Left colon (tissue), 2 donors: ENCODE measurements at regions not wholly inside any gene's neighbourhood (a gene's known extent, or its start where the extent isn't known, plus 50 kb on each side); places are given as distances from the start of the nearest gene placed in this dataset.

Experiments
- ATAC-seq: fragments of 200-7000 bp; cut with Tn5 transposase; one replicate; pipeline ENCODE4 v1.9.1; 2020; ENCODE audit warnings: mild to moderate bottlenecking, moderate library complexity
- DNase-seq, 2 donors: peaks; one replicate each; pipeline ENCODE4 v3.0.0-alpha.2; 2020
- intact Hi-C, 2 donors: fragments of 100-400 bp; cut with DNase I in 1 of 2; cut with micrococcal nuclease in 1 of 2; formaldehyde crosslinking; loops; one replicate each; pipeline versions ENCODE4 v1.11.2 to v1.14.0; 2022; cut with DNase I, micrococcal nuclease
- donor health status: DM: no; HTN: no; CAD: no.
- donor health status: DM: yes; HTN: yes; CAD: no.

DNA sequence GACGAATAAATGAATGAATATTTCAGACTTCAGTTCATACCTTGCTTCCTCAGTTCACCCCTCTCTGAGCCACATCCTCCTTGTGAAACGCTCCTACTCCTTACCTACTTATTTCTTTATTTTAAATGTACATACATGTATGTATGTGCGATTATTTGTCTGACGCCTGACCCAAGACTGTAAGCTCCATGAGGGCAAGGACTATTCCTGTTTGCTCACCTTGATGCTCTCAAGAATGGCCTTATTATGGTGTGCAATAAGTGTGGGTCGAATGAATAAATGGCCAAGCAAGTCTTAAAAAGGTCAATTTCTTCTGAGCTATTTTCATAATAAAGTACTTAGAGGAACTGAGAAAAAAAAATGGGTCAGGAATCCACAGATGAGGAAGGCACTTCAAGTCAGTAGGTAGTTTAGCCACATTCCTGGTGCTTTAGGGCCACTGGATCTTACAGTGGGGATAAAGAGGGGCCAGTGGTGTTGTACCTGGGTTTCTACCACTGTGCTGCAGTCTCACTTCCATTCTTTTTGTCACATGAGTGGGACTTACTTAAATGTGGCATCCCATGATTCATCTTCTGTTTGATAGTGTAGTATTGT lies 74.7 kb downstream of the SDC1 start:
- intact Hi-C loops = no loop called here
- DNase-seq (no peak), ATAC-seq (no peak)

DNA sequence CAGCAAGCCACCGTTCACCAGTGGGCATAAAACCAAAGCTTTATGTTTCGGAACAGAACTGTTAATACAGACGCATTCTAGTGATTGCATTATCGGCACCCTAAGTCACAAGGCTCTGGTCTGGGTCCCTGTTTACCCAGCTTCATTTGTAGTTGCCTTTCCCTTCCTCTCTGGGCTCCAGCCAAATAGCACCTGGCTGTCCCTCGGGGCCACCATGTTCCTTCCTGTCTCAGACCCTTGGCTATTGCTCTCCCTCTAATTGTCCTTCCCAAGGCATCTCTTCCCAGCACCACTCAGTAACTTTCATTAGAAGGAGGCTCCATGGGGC lies 75.3 kb downstream of the SDC1 start:
- intact Hi-C loops = no loop called here
- no peak for DNase-seq
- ATAC-seq = no peak

DNA sequence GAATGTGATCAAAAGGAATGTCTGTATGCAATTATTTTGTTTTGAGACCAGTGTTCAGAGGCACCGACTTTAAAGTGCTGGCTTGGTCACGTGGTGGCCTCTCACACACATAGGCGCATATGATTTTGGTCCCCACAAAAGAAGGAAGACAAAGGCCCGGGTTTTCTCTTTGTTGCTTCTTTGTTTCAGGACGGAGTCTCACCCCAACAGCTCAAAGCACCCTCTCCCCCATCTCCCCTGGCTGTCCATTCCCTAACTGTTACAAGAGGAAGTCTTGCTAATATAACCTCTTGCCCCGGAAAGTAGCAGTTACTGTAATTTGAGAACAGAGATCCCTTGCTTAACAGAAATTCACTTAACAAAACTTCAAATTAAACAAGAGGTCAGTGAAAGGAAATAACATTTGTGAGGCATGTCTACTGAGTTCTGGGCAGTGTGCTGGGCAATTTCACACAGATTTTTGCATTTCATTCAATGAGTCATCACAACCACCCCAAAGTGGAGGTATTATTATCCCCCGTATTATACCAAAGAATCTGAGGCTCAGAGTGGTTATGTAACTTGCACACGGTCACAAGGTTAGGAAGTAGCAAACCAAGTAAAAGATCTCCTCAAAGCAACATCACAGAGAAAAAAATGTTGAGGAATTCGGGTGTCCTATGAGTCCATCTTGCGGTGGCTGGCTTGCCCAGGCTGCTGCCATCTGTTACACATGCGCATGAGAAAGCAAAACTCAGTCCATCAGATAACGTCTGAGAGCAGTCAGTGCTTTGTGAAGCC lies 75.8 kb downstream of the SDC1 start:
- ATAC-seq (no peak), DNase-seq (no peak)
- intact Hi-C loops = no loop called here

DNA sequence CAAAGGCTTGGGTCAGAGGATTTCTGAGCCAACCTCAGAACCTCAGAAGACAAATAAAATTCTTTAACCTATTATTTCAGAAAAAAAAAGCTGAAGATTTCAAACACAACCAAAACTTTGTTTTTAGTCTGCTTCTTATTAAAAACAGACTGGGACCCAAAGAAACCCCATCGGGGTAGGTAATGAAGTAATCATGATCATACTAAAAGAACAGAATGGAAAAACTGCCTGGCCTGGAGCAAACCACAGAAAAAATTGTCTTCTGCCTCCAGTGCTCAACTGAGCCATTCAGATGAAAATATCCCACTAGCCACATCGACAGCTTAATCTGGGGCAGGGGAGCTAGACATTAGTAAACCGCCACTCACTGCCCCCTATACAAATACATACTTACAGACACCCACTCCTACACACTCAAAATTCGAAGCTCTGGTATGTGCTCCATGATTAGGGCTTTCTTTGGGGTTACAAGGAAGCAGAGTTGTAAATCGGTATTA lies 76.5 kb downstream of the SDC1 start:
- intact Hi-C loops = no loop called here
- no peak for ATAC-seq
- no peak for DNase-seq

DNA sequence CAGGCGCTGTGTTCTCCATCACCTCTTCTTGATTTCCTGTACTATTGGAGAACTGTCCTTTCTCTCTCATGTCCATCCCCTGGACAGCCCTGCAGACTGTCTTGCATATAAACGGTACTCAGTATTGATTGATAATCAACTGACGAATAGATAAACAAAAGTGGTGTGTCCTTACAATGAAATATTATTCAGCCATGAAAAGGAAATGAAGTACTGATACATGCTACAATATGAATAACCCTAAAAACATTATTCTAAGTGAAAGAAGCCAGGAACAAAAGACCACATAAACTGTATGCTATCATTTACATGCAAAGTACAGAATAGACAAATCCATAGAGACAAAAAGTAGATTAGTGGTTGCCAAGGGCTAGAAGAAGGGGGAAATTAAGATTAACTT lies 77.6 kb downstream of the SDC1 start:
- intact Hi-C loops = no loop called here
- ATAC-seq = no peak

DNA sequence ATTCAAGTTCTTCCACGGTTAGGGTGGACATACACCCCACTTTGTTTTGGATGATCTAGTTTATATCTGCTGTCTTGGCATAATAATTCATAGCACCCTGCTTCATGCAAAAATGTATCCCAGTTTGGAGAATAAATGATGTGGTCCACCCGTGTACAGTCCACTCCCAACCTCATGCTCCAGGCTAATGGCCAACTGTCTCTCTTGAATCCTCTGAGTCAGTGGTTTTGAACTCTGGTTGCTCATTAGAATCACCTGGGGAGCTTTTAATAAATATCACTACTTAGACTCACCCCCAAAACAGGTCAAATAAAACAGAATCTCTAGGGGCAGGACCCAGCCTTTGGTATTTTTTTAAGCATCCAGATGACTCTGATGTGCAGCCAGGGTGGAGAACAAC lies 78.5 kb downstream of the SDC1 start:
- DNase-seq = no peak
- intact Hi-C loops = no loop called here
- ATAC-seq = no peak

More for the DNA sequence above, 77.6 kb downstream of the SDC1 start:
- DNase-seq = no peak

DNA sequence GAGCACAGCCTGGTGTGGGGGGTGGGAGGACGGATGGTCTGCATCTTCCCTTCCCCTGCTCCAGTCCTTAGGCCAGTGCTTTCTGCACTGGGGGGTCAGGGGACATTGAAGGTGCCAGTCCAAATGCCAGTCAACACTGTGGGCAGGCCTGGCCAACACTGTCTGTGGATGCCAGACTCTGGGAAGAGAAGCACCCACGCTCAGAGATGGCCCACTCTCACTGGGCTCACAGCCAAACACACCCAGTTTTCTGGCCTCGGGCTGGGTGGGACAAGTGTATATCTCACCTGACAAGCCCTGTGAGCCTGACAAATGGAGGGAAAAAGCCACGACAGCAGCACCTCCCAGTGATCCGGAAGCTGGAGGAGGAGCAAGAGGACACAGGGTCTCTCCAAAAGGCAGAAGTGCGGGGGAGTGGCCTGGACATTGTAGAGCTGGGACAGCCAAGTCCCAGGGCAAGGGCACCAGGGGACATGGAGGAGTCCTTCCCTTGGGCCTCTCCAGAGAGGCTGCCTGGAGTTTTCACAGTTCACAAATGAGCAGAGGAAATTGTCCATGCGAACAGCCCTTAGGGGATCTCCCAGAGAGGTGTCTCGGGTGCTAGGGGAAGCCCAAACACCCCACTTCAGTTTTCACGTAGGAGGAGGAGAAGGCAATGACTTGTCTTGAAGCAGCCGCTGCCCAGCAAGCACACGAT lies 79.3 kb downstream of the SDC1 start:
- intact Hi-C loops = no loop called here
- ATAC-seq (peak; percentile 77), DNase-seq (peak in 1 of 2 donors; percentile 64)

DNA sequence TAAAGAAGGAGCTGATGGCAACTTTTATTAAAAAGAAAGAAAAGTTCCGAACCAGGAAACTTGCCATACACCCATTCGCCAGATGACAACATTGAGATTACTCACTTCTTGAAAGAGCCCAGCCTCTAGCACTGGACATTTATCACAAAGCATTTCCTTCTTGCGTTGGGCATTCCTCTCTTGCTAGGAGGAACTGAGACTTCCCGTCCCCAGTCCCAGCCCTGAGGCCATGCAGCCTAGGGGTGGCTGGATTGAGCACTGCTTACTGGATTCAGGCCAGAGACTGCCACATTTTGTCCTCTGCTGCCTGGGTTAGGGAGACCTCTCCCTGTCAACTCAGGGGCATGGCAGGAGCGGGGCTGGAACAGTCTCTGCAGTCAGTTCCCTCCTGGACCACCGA lies 80.1 kb downstream of the SDC1 start:
- peak; percentile 27 for ATAC-seq
- DNase-seq = no peak
- intact Hi-C loops = no loop called here

DNA sequence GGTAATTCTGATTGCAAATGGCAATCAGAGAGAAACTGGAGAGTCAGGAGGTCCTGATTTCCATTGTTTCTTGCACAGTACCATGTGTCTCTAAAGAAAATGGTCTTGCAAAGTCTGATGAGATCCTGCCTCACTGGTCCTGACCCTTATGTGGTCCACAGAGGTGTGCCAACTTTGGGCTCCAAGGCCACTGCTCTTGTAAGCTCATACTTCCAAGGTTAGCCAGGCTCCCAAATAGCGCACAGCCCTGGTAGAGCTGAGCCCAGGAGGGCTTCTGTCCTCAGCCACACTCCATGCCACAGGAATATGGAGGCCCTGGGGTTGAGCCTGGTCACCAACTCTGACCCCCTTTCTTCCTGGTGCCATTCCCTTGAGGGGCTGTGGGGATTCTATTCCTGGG lies 80.7 kb downstream of the SDC1 start:
- DNase-seq (no peak), ATAC-seq (no peak)
- intact Hi-C loops = no loop called here

DNA sequence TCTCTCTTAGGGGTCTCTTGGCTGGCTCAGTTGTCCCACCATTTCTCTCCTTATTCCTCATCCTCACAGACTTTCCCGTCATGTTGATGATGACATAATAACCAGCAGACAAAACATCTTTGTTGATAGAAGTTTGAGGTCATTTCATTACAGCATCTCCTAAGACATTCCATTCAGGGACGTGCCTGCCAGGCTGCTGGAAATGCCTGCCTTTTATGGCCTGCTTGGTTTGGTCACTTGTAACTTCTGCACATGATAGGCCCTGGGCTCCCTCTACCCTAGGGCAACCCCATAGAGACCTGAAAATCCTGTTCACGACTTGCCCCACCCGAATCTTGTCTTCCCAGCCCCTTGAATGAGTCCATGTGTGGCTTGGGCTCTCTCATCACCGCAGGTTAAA lies 81.7 kb downstream of the SDC1 start:
- DNase-seq (no peak), ATAC-seq (peak; percentile 17)
- intact Hi-C loops = no loop called here

DNA sequence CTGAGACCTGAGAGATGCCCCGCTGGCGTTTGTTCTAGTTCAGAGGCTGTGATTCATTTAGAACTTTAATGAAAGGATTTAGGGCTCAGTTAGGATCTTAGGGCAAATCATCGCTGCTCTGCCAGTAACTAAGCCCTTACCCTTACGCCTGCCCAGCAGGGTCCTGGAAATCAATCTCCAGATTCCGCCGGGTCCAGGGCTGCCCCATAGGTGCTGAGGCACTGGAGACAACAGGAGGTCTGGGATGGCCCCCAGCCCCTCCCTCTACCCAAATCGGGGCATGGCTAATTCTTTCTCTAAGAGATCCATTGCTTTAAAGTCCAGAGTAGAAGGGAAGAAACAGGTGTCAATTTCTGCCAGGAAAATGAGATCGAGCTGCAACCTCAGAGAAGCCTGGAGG lies 83.1 kb downstream of the SDC1 start:
- ATAC-seq = no peak
- DNase-seq = peak in 1 of 2 donors; percentile 19
- intact Hi-C loops = no loop called here

DNA sequence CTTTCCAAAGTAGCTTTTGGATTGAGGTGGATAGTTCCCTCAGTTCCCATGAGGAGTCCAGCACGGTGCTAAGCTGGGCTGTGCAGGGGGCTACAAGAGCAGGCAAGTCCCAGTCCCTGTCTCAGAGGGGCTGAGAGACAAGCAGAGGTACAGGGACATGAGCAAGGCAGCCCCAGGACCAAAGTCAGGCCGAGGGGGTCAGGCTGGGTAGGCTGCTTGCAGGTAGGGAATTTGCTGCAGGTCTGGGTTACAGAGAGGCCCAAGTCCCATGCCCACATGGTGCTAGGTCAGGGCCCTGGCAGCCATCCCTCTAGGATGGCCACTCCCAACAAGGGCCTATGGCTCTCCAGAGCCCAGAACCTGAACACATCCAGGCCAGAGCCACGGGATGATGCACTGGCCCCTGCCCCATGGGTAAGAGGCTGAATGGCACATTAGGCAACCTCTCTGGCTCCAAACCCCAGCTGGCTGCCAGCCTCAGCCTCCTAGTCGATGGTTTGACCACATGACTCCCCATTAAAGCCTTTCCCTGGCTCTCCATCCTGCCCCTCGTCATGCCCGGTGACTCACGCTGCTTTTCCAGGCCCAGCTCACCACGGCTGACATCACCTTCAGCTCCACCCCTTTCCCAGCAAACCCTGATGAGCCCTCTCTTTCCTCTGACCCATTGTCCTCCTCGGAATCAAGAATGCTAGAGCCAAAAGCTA lies 83.7 kb downstream of the SDC1 start:
- peak; percentile 52 for ATAC-seq
- peak; percentile 51 to 62 for DNase-seq
- intact Hi-C loops = no loop called here

DNA sequence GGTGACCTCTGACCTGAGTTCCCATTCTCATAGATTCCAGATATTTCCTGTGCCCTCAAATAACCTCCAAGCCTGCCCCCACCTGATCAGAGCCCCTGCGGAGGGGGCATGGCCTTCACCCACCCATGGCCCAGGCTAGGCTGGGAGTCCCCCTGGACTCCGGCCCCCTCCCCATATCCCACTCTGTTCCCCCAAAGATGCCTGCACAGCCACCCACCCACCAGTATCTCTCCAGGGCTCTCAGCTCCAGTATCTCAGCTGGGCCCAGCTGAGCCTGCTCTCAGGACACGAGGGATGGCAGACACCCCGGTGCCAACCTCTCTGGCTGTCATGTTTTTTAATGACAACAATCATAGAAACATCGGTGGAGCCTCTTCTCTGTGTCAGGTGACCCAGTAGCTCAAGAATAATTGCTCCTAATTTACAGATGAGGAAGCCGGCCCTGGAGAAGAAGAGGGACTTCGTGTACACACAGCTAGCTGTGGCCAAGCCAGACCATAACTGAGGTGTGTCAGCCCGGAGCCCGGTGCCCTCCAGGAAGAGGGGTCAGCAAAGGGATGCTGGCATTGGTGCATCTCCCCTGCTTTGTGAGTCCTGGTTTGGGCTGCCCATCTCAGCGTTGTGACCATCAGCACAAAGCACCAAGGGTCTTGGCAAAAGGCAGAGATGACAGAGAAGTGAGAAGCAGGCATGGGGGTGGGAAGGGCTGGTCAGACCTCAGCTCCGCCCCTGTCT lies 84.4 kb downstream of the SDC1 start:
- DNase-seq (peak in 1 of 2 donors; percentile 18), ATAC-seq (no peak)
- intact Hi-C loops = no loop called here

DNA sequence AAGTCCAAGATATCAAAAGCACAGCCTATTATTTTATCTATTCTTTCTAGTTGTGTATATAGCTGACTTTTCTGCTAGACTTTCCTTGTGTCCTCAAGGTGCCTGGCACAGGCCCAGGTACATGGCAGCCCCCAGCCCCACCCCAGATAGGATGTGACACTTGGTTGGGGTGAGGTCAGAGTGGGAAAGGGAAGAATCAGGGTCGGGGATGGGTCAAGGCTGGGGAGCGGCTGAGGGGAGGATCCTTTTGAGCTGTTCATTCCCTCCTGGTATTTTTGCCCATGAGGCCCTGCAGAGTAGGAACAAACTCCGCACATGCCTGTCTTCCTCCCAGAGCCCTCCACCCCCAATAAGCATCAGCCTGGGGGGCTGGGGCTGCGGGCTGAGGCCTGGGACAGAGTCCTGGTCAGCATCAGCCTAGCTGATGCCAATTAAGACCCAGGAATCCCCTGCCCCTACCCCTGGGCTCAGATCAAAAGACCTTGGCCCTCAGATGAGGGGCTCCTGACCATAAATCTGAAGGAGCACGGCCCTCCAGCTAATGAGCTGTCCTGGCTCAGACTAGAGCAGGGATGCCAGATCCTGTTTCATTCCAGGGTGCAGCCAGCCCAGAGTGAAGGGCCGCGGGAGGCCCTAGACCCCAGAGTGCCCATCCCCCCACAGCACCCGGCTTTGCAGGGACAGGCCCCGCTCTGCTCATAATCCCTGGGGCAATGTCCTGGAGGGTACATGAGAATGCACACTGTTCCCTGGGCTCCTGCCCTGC lies 85.3 kb downstream of the SDC1 start:
- DNase-seq = no peak
- ATAC-seq = no peak
- intact Hi-C loops = loop anchor here in 1 of 2 donors (10.0 kb wide), 1 partner anchor 85 kb away; the partner anchor contains the start of gene SDC1

DNA sequence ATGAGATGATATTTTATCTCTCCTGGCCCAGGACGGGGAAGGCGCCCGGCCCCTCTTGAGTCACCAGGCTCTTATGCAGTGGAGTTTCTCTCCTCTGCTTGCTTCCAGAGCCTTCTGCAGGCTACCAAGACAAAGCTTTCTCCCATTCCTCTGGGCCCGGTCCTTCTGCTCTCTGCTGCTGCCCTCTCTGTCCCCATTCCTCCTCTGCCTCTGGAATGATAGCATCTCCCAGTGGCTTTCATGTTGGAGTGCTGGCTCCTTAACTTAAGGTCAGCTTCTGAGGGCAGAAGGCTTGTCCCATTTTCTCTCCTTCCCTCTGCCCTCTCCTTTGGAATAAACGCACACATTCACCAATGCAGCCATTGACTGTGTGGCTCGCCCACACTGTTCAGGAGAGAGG lies 86.2 kb downstream of the SDC1 start:
- intact Hi-C loops = loop anchor here in 1 of 2 donors (10.0 kb wide), 1 partner anchor 86 kb away; the partner anchor contains the start of gene SDC1
- no peak for DNase-seq
- no peak for ATAC-seq

DNA sequence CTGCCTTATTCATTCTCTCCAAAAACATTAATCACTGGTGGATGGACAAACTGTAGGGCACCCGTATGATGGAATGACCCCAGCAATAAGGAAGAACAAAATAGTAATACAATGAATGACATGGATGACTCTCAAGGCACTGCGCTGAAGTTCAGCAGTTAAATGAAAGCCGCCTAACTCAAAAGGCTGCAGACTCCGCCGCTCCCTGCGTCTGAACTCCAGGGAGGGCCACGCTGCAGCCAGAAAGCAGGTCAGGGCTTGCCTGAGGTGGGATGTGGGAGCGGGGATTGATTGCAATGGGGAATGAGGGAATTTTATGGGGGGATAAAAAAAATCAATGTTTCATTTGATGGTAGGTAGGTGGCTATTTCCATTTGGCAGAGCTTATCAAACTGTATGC lies 86.5 kb upstream of the LAPTM4A start:
- ATAC-seq (peak; percentile 29), DNase-seq (peak in 1 of 2 donors; percentile 14)
- intact Hi-C loops = loop anchor here in 1 of 2 donors (10.0 kb wide), 1 partner anchor 87 kb away; the partner anchor contains the start of gene SDC1

DNA sequence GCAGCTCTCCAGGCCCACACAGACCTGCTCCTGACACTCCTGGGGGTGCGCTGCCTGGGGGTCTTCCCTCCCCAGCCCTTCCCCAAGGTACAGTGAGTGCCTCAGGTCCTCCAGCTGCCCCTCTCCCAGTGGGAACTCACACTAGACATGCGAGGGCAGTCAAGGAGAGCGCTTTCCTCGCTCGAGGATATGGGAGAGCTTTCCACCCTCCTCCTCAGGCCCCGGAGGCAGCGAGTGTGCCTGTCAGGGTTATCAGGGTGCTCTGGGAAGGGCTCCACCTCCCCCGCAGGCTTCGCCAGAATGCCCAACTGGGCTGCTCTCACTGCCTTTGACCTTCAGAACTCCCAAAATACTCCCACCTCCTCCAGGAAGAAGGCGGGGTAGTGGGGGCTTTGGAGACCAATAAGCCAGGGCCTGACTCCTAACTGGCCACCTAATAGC lies 85.7 kb upstream of the LAPTM4A start:
- intact Hi-C loops = loop anchor here in 1 of 2 donors (10.0 kb wide), 1 partner anchor 88 kb away; the partner anchor contains the start of gene SDC1
- ATAC-seq = no peak
- peak; percentile 5 to 18 for DNase-seq

DNA sequence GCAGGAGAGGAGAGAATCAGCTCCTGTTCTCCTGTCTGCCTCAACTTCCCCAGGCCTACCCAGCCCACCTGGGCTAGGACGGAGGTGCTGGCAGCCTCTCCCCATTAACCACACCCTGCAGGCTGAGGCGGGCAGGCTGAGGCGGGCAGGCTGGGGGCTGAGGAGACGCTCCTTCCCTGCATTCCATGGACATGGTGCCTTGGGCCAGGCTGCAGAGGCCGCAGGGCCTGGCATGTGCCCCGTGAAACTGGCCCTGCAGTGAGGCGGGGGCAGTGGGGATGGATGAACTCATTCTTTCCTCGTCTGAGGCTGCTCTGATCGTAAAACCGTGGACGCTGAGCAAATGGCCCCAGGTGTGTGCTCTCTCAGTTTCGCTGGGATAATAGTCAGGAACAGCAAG lies 84.7 kb upstream of the LAPTM4A start:
- ATAC-seq (peak; percentile 18), DNase-seq (peak; percentile 3 to 24)
- intact Hi-C loops = loop anchor here in 1 of 2 donors (10.0 kb wide), 1 partner anchor 89 kb away; the partner anchor contains the start of gene SDC1
